Cardiac fibroblast (primary cell): ENCODE measurements at regions not wholly inside any gene's neighbourhood (a gene's known extent, or its start where the extent isn't known, plus 50 kb on each side); places are given as distances from the start of the nearest gene placed in this dataset.
"Not testable (repeated sequence)": the region's sequence is repeated elsewhere in the genome, so short reads cannot be mapped to it uniquely, and the experiment has no call there.

Source experiments
- DNase-seq, 2 donors: peaks; one replicate each; pipeline versions ENCODE4 v3.0.0 to v3.0.0-alpha.2; 2010; ENCODE audit warnings: low read depth in 2 of 2
- H3K4me3 ChIP-seq, 2 donors: replicated peaks in 1 of 2; 1 replicate in 1 of 2; 2 replicates in 1 of 2; pipeline ENCODE4 v1.5.1; 2011; ENCODE audit warnings: low read depth in 2 of 2, low read length in 2 of 2, mild to moderate bottlenecking in 2 of 2, moderate library complexity in 1 of 2
- CTCF ChIP-seq: IDR thresholded peaks from one replicate; pipeline ENCODE4 v1.5.1; 2011; ENCODE audit warnings: low read depth, mild to moderate bottlenecking, low read length, inconsistent platforms

DNA sequence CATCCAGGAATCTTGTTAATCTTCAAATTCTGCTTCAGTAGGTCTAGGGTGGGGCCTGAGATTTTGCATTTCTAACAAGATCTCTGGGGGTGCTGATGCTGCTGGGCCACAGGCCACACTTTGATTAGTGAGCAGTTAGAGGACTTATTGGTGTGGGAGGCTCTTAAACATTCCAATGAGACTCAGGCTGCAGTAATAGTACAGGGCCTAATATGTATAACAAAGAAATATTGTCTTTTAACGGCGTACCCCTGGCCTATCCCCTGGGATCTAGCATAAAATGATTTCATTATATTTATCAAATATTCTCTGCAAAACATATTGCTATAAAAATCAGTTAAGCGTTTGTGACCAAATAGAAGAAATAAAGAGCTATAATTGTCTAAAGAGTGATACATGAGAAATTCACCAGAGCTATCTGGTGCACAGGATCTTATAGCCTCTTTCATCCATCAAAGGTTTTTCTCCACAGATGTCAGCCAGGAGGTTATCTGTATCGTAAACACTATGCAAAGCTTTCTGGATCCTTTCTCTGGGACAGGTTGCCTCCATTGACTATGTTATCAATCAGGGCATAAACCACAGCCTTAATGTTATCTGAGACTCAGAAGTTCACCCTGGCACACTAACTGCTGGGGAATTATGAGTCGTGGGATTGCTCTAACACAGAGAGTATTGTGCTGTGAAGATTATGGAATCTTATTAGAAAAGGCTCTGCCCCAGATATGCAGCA lies 488.5 kb upstream of the MAP3K7 start:
- no peak overlapping the region for H3K4me3 ChIP-seq
- TF ChIP-seq CTCF, result no peak
- no peak for DNase-seq

DNA sequence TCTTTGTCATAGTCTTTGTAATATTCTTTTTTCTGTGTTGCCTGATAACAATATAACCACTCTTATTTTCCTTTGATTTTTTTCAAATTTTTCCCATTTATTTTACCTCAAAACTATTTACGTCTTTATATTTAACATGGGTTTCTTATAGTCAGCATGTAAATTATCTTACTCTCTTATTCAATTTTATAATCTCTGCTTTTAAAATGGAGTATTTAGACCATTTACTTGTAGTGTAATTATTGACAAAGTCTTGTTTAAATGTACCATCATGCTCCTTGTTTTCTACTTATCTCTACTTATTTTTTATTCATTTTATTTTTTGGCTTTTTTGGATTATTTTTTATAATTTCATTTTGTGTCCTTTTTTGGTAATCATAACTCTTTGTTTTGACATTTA lies 476.5 kb upstream of the MAP3K7 start:
- no peak for DNase-seq
- no peak for TF ChIP-seq CTCF
- no peak overlapping the region for H3K4me3 ChIP-seq

DNA sequence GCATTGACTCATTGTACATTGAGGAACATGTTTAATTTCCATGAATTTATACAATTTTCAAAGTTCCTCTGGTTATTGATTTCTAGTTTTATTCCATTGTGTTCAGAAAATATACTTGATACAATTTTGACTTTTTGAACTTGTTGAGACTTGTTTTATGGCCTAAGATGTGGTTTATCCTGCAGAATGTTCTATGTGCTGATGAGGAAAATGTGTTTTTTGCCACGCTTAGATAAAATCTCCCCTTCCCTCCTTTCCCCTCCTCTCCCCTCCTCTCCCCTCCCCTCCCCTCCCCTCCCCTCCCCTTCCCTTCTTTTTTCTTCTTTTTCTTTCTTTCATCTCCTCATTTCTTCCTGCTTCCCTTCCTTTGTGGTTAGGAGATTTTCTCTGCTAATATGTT lies 470.8 kb upstream of the MAP3K7 start:
- TF ChIP-seq CTCF, result no peak
- H3K4me3 ChIP-seq, result no peak overlapping the region
- no peak for DNase-seq

- H3K4me3 ChIP-seq, result no peak overlapping the region
- TF ChIP-seq CTCF, result no peak
- DNase-seq, result no peak
These were observed 469.1 kb upstream of the MAP3K7 start for GRCh38 chr6:91055959-91056358.

DNA sequence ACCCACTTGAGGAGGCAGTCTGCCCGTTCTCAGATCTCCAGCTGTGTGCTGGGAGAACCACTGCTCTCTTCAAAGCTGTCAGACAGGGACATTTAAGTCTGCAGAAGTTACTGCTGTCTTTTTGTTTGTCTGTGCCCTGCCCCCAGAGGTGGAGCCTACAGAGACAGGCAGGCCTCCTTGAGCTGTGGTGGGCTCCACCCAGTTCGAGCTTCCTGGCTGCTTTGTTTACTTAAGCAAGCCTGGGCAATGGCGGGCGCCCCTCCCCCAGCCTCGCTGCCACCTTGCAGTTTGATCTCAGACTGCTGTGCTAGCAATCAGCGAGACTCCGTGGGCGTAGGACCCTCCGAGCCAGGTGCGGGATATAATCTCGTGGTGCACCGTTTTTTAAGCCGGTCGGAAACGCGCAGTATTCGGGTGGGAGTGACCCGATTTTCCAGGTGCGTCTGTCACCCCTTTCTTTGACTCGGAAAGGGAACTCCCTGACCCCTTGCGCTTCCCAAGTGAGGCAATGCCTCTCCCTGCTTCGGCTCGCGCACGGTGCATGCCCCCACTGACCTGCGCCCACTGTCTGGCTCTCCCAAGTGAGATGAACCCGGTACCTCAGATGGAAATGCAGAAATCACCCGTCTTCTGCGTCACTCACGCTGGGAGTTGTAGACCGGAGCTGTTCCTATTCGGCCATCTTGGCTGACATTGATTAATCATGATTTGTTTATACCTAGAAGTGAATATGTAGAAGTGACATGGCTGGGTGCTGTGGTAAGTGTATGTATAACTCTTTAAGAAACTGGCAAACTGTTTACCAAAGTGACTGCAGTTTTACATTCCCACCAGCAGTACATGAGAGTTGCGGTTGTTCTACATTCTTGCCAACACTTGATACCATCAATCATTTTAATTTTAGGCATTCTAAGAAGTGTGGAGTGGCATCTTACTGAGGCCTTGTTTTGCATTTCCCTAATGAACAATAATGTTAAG lies 465.9 kb upstream of the MAP3K7 start:
- DNase-seq, H3K4me3 ChIP-seq: not testable (repeated sequence)

DNA sequence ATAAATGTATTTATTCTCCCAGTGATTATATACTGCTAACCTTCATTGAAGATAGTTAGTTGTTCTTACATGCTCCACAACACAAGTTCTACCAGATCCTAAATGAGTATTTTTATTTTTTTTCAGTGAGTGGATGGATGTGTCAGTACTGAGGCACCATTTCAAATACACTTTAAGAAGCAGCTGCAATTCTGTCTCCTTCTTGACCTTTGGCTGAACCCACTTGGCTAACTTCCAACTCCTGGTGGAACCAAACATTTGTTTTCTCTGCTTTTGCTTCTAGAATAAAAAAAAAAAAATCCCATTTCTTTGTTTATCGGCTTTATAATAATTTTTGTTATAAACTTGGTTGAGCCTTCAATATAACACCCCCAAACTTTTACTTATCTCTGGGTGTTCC lies 458.3 kb upstream of the MAP3K7 start:
- peak; percentile 2 to 38 for DNase-seq
- no peak for TF ChIP-seq CTCF
- H3K4me3 ChIP-seq, result no peak overlapping the region

GRCh38 chr6:91043751-91044150 lies 456.9 kb upstream of the MAP3K7 start:
- no peak for DNase-seq
- H3K4me3 ChIP-seq, result no peak overlapping the region
- no peak for TF ChIP-seq CTCF
